Stimulated activated naive CD8-positive, alpha-beta T cell treated with anti-CD3 and anti-CD28 coated beads, Interleukin-15, amount 100 ng/mL, for 72 hours (primary cell): ENCODE measurements at regions not wholly inside any gene's neighbourhood (a gene's known extent, or its start where the extent isn't known, plus 50 kb on each side); places are given as distances from the start of the nearest gene placed in this dataset.

Source experiments
- ATAC-seq: fragments of 150-1000 bp; cut with Tn5 transposase; 2 replicates; pipeline ENCODE4 v1.10.0; 2021; ENCODE audit warnings: mild to moderate bottlenecking, moderate library complexity
- DNase-seq, 2 donors: peaks; one replicate each; pipeline ENCODE4 v3.0.0; 2021 to 2022
- H3K27ac Mint-ChIP-seq, 2 donors: one replicate each; pipeline ENCODE4 v1.8.0; 2022; ENCODE audit warnings: mild to moderate bottlenecking in 2 of 2, mixed read lengths in 2 of 2, moderate library complexity in 2 of 2
- H3K27me3 Mint-ChIP-seq: one replicate; pipeline ENCODE4 v1.8.0; 2022; ENCODE audit warnings: mixed read lengths
- H3K4me1 Mint-ChIP-seq: one replicate; pipeline ENCODE4 v1.8.0; 2022; ENCODE audit warnings: mild to moderate bottlenecking, mixed read lengths
- H3K4me3 Mint-ChIP-seq, 2 donors: one replicate each; pipeline ENCODE4 v1.8.0; 2022; ENCODE audit warnings: mild to moderate bottlenecking in 2 of 2, mixed read lengths in 2 of 2, moderate library complexity in 1 of 2
- H3K9me3 Mint-ChIP-seq, 2 donors: one replicate each; pipeline ENCODE4 v1.8.0; 2022; ENCODE audit warnings: mixed read lengths in 2 of 2

- ATAC-seq (no peak), DNase-seq (no peak)
- Mint-ChIP-seq H3K27me3 (no peaks in the 10 kb centered on the region), H3K9me3 (peaks cover 10 to 14% of the 10 kb centered on the region in 2 donors), H3K4me1 (no peaks in the 10 kb centered on the region), H3K4me3 (no peak overlapping the region), H3K27ac (no peak overlapping the region)
These were observed 139.8 kb upstream of the ZEB1 start for GRCh38 chr10:31179091-31179680.

- Mint-ChIP-seq H3K4me1 (no peaks in the 10 kb centered on the region), H3K4me3 (no peak overlapping the region), H3K27me3 (no peaks in the 10 kb centered on the region), H3K27ac (no peak overlapping the region), H3K9me3 (no peaks in the 10 kb centered on the region)
- ATAC-seq (no peak), DNase-seq (no peak)
These were observed 132.6 kb upstream of the ZEB1 start for GRCh38 chr10:31186225-31187000.

GRCh38 chr10:31187182-31187581, 131.8 kb upstream of the ZEB1 start:
- H3K27ac Mint-ChIP-seq: no peak overlapping the region
- H3K9me3 Mint-ChIP-seq: no peaks in the 10 kb centered on the region
- no peak overlapping the region for H3K4me3 Mint-ChIP-seq
- H3K27me3 Mint-ChIP-seq: no peaks in the 10 kb centered on the region
- DNase-seq: no peak
- no peaks in the 10 kb centered on the region for H3K4me1 Mint-ChIP-seq
- ATAC-seq: no peak

- ATAC-seq: no peak
- Mint-ChIP-seq H3K27ac (no peak overlapping the region), H3K4me3 (no peak overlapping the region), H3K27me3 (no peaks in the 10 kb centered on the region), H3K9me3 (no peaks in the 10 kb centered on the region), H3K4me1 (no peaks in the 10 kb centered on the region)
- DNase-seq: no peak
These were observed 131.3 kb upstream of the ZEB1 start for GRCh38 chr10:31187607-31188210.

- Mint-ChIP-seq H3K27ac (no peak overlapping the region), H3K4me3 (no peak overlapping the region), H3K9me3 (no peaks in the 10 kb centered on the region), H3K27me3 (no peaks in the 10 kb centered on the region), H3K4me1 (no peaks in the 10 kb centered on the region)
- ATAC-seq (no peak), DNase-seq (no peak)
These were observed 130.1 kb upstream of the ZEB1 start for GRCh38 chr10:31188792-31189406.

GRCh38 chr10:31190488-31190887, 128.5 kb upstream of the ZEB1 start:
- no peaks in the 10 kb centered on the region for H3K4me1 Mint-ChIP-seq
- DNase-seq (no peak), ATAC-seq (no peak)
- no peak overlapping the region for H3K27ac Mint-ChIP-seq
- no peaks in the 10 kb centered on the region for H3K27me3 Mint-ChIP-seq
- no peak overlapping the region for H3K4me3 Mint-ChIP-seq
- no peaks in the 10 kb centered on the region for H3K9me3 Mint-ChIP-seq

- H3K9me3 Mint-ChIP-seq: no peaks in the 10 kb centered on the region
- H3K27me3 Mint-ChIP-seq: no peaks in the 10 kb centered on the region
- ATAC-seq: no peak
- H3K4me3 Mint-ChIP-seq: no peak overlapping the region
- no peaks in the 10 kb centered on the region for H3K4me1 Mint-ChIP-seq
- H3K27ac Mint-ChIP-seq: no peak overlapping the region
- no peak for DNase-seq
These were observed 126.5 kb upstream of the ZEB1 start for GRCh38 chr10:31192475-31192874.

- Mint-ChIP-seq H3K9me3 (no peaks in the 10 kb centered on the region), H3K4me1 (no peaks in the 10 kb centered on the region), H3K27me3 (no peaks in the 10 kb centered on the region), H3K4me3 (no peak overlapping the region), H3K27ac (no peak overlapping the region)
- ATAC-seq (no peak), DNase-seq (no peak)
These were observed 124.0 kb upstream of the ZEB1 start for GRCh38 chr10:31194986-31195385.

GRCh38 chr10:31197886-31198285, 121.1 kb upstream of the ZEB1 start:
- ATAC-seq (no peak), DNase-seq (no peak)
- Mint-ChIP-seq H3K9me3 (no peaks in the 10 kb centered on the region), H3K27ac (no peak overlapping the region), H3K27me3 (no peaks in the 10 kb centered on the region), H3K4me1 (no peaks in the 10 kb centered on the region), H3K4me3 (no peak overlapping the region)

GRCh38 chr10:31204090-31204489, 114.9 kb upstream of the ZEB1 start:
- Mint-ChIP-seq H3K27ac (no peak overlapping the region), H3K4me3 (no peak overlapping the region), H3K4me1 (no peaks in the 10 kb centered on the region), H3K27me3 (no peaks in the 10 kb centered on the region), H3K9me3 (peaks cover 0 to 7% of the 10 kb centered on the region in 2 donors)
- DNase-seq (no peak), ATAC-seq (no peak)

GRCh38 chr10:31207636-31208035, 111.4 kb upstream of the ZEB1 start:
- Mint-ChIP-seq H3K9me3 (peaks cover 0 to 7% of the 10 kb centered on the region in 2 donors), H3K27me3 (no peaks in the 10 kb centered on the region), H3K4me3 (no peak overlapping the region), H3K27ac (no peak overlapping the region), H3K4me1 (no peaks in the 10 kb centered on the region)
- DNase-seq: no peak
- no peak for ATAC-seq

GRCh38 chr10:31209478-31209877, 109.5 kb upstream of the ZEB1 start:
- Mint-ChIP-seq H3K9me3 (peaks cover 0 to 7% of the 10 kb centered on the region in 2 donors), H3K27me3 (no peaks in the 10 kb centered on the region), H3K4me1 (no peaks in the 10 kb centered on the region), H3K4me3 (no peak overlapping the region), H3K27ac (no peak overlapping the region)
- ATAC-seq (no peak), DNase-seq (no peak)

- DNase-seq (no peak), ATAC-seq (no peak)
- Mint-ChIP-seq H3K4me3 (no peak overlapping the region), H3K27ac (no peak overlapping the region), H3K9me3 (no peaks in the 10 kb centered on the region), H3K4me1 (no peaks in the 10 kb centered on the region), H3K27me3 (no peaks in the 10 kb centered on the region)
These were observed 108.8 kb upstream of the ZEB1 start for GRCh38 chr10:31210190-31210589.

- H3K27me3 Mint-ChIP-seq: no peaks in the 10 kb centered on the region
- H3K27ac Mint-ChIP-seq: no peak overlapping the region
- ATAC-seq (no peak), DNase-seq (no peak)
- no peaks in the 10 kb centered on the region for H3K4me1 Mint-ChIP-seq
- no peak overlapping the region for H3K4me3 Mint-ChIP-seq
- H3K9me3 Mint-ChIP-seq: no peaks in the 10 kb centered on the region
These were observed 105.1 kb upstream of the ZEB1 start for GRCh38 chr10:31213959-31214358.

GRCh38 chr10:31215052-31215451, 104.0 kb upstream of the ZEB1 start:
- H3K27ac Mint-ChIP-seq: no peak overlapping the region
- no peak for ATAC-seq

GRCh38 chr10:31219306-31219705, 99.7 kb upstream of the ZEB1 start:
- Mint-ChIP-seq H3K9me3 (no peaks in the 10 kb centered on the region), H3K27ac (no peak overlapping the region), H3K4me1 (no peaks in the 10 kb centered on the region), H3K27me3 (no peaks in the 10 kb centered on the region), H3K4me3 (no peak overlapping the region)
- DNase-seq (no peak), ATAC-seq (no peak)

More at GRCh38 chr10:31215052-31215451, 104.0 kb upstream of the ZEB1 start:
- Mint-ChIP-seq H3K4me3 (no peak overlapping the region), H3K4me1 (no peaks in the 10 kb centered on the region), H3K27me3 (no peaks in the 10 kb centered on the region), H3K9me3 (no peaks in the 10 kb centered on the region)
- DNase-seq: no peak
